Renal pelvis (tissue), 1 donor: ENCODE measurements at regions not wholly inside any gene's neighbourhood (a gene's known extent, or its start where the extent isn't known, plus 50 kb on each side); places are given as distances from the start of the nearest gene placed in this dataset.
"Not testable (repeated sequence)": the region's sequence is repeated elsewhere in the genome, so short reads cannot be mapped to it uniquely, and the experiment has no call there.

Experiments used
- DNase-seq: peaks from one replicate; pipeline ENCODE4 v3.0.0-alpha.2; 2013

DNA sequence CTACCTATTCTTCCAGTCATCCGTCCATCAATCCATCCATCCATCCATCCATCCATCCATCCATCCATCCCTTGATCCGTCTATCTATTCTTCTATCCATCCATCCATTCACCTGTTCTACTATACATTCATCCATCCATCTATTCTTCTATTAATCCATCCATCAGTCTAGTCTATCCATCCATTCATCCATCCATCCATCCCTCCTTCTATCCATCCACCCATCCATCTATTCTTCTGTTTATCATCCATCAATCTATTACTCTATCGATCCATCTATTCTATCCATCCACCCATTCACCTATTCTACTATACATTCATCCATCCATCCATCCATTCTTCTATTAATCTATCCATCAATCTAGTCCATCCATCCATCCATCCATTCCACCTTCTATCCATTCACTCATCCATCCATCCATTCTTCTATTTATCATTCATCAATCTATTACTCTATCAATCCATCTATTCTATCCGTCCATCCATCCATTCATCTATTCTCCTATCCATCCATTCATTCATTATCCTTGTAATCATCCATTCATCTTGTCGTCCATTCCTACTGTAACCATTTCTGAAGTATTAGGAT, 110.4 kb upstream of the ZNF516 start:
- no peak for DNase-seq

DNA sequence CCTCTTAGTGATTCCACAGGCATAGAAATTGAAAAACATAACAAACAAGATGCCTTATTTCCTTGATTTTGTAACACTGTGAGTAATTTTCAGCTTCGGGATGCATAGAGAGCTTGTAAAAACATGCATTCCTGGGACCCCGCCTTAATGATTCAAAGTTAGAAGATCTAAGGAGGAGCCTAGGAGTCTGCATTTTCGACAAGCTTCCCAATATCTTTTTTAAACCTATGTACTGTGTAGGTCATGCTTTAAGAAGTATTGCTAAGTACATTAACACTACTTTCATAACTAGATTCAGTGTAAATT, 109.8 kb upstream of the ZNF516 start:
- no peak for DNase-seq

DNA sequence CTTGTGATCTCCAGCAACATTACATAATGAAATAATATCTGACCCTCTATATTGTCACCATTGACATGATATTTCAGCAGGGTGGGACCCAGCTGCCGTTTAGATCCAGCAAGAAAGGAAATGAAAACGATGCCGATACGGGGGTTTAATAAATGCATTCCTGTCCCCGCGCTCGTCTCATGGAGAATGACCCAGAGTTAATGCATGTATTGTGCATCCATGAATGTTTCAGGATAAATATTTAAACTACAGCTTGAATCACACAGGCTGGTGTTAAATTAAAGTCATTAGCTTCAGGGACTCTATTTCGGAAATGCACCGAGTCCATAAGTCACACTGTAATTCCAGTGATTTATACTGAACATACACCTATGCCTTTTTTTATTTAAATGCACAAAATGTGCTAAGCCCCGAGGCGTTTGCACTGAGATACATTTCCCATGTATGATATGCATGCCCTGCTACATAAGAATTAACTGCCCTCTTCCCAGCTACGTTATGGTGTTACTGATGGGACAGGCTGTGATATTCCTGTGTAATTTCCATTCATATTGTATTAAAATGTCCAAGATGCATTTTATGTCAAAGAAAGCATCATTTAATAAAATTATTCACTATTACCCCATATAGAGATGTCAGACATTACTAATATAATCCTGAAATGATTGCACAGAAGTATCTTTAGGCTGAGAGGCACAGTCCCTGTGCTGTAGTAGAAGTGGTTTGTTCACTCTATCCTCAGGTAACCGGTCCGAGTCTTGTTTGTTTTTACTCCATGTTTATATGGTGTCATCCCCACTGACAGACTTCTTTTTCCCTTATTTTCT, 109.3 kb upstream of the ZNF516 start:
- no peak for DNase-seq

DNA sequence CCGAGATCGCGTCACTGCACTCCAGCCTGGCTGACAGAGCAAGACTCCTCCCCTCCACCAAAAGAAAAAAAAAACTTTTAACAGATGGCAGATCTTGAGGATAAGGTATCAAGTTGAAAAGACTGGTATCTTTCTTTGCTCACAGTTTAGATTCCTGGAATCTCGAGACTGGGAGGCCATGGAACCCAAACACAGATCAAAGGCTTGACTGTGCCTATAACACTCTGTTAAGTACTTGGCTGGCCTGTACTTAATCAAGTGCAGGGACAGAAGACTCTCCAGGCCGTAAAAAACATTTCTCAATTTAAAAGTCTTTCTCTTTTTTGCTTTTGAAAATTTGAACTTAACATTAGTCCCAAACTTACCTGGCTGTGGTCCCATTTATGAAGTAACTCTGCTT, 107.1 kb upstream of the ZNF516 start:
- DNase-seq, result no peak

DNA sequence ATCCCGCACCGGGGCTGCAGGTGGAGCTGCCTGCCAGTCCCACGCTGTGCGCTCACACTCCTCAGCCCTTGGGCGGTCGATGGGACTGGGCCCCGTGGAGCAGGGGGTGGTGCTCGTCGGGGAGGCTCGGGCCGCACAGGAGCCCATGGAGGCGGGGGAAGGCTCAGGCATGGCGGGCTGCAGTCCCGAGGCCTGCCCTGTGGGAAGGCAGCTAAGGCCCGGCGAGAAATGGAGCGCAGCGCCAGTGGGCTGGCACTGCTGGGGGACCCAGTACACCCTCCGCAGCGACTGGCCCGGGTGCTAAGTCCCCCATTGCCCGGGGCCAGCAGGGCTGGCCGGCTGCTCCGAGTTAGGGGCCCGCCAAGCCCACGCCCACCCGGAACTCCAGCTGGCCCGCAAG, 105.0 kb upstream of the ZNF516 start:
- DNase-seq, result not testable (repeated sequence)

DNA sequence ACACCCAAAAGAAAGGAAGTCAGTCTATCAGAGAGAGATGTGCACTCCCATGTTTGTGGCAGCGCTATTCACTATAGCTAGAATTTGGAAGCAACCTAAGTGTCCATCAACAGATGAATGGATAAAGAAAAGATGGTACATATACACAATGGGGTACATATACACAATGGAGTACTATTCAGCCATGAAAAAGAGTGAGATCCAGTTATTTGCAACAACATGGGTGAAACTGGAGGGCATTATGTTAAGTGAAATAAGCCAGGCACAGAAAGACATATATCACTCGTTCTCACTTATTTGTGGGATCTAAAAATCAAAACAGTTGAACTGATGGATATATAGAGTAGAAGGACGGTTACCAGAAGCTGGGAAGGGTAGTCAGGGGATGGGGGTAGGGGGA, 99.9 kb upstream of the ZNF516 start:
- no peak for DNase-seq

DNA sequence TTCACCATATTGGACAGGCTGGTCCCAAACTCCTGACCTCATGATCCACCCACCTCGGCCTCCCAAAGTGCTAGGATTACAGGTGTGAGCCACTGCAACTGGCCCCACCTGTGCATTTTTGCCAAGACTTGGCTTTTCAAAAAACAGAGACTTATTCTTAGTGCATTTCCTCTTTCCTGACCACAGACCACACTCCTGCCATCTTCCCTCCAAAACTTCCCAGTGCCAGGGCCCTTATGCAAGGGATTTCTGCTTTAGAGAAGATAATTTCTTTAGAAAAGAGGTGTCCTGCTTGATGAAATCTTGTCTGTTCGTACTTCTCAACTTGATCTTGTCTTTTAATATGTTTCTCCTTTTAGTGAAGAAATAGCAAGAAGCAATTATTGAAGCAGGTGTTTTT, 98.8 kb upstream of the ZNF516 start:
- no peak for DNase-seq

DNA sequence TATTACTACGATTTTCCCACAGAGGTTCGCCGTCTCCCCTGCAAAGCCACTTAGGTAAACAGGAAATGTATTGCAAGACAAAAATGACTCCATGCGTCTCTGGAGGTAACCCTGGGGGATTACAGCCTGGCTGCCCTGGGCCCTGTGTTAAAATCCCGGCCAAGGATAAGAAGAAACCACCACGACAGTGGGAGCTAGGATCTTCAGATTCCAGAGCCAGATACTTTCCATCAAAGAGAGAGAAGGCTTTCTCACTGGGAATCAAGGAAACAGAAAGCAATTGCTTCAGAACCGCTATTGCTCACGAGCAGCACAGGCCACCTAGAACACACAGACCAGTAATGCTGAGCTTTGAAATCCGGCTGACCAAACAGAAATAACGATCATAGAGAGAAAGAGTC, 97.9 kb upstream of the ZNF516 start:
- DNase-seq, result no peak

DNA sequence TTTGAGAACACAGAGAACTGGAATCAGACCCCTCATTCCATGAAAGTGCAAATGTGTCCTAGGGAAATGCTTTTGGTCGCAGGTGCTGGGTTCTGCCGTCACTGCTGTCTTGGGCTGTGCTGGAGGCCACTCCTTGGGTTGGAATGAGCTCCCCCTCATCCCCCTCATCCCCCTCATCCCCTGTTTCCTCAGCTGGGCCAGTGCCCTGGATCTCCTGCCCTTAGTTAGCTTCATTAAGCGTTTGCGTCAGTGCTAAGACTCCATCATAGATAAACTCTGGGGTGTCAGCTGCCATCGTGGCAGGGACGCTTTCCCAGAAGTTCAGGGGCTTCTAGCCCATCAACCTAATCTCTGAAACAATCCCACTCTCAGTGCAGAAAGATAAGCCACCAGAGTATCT, 97.1 kb upstream of the ZNF516 start:
- no peak for DNase-seq

DNA sequence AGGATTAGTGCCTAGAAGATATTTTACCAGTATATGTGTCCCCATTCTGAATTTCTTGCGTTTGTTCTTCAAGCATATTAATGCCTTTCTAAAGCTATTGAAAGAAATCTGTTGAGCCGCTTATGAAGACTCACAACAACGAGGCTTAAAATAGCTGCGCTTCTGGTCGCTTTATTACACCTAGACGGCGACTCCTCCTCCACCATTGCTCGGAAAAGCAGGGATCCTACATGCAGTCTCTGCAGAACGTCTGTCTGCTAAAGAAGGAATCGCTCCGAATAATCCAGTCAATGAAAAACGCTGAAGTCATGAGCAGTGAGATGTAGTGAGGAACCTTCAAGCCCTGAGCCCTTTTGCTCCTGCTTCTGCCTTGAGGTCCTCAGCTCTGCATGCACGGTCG, 94.8 kb upstream of the ZNF516 start:
- no peak for DNase-seq

DNA sequence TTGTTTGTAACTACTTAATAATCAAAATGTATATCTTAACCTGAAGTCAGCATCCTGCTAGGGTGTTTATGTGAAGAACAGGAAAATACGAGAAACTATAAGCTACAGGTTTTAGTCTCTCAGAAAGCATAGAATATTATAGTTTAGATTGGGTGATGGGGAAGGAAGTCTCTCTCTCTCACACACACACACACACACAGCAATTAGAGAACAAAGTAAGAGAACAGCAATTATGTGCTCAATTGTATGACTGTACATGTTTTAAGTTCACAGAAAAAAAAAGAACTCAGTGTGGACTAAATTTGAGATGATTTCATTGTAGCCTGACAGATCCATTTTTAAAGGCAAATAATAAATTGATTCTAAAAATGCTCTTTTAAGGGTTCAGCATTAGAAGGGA, 94.3 kb upstream of the ZNF516 start:
- no peak for DNase-seq

DNA sequence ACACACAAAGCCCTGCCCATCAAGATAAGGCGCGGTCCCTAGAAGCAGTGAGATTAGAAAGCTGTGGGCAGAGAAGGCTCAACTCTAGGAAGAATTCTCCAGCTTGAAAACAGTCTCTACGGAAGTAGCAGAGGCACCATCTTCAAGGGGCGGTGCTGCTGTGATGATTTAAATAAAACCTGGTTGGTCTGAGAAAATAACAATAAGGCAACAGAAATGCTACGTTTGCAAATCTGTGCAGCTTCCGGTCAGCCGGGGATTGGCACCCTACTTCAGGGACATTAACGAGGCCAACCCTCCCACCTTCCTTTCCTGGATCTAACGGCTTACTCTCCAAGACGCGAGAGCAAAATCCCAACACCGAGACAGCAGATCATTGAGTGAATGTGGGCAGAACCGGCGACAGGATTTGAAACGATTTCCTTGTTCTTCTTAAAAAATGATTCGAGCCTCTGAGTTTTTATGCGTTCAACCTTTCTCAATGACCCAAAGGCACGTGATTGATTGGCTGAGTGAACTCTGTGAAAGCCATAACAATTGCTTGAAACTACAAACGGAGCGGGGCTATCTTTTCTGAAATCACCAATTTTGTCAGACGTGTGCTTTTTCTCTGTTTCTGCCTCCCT, 93.7 kb upstream of the ZNF516 start:
- DNase-seq, result no peak

DNA sequence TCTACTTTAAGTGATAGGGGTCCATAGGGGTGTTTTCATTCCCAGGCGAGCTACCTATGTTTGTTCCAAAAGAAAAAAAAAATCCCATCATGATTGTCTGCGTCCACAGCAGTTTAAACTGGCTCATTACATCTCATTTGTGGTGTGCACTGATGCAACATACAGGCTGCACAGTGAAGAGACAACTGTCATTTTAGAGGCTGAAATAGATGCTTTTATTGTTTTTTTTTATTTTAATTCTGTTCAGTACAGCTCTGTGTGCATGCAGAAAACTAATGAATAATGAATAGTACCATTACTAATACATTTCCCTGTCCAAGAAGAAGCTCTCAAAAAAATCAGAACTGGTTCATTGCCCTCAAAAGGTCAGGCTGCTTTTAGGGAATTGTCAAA, 92.8 kb upstream of the ZNF516 start:
- no peak for DNase-seq

DNA sequence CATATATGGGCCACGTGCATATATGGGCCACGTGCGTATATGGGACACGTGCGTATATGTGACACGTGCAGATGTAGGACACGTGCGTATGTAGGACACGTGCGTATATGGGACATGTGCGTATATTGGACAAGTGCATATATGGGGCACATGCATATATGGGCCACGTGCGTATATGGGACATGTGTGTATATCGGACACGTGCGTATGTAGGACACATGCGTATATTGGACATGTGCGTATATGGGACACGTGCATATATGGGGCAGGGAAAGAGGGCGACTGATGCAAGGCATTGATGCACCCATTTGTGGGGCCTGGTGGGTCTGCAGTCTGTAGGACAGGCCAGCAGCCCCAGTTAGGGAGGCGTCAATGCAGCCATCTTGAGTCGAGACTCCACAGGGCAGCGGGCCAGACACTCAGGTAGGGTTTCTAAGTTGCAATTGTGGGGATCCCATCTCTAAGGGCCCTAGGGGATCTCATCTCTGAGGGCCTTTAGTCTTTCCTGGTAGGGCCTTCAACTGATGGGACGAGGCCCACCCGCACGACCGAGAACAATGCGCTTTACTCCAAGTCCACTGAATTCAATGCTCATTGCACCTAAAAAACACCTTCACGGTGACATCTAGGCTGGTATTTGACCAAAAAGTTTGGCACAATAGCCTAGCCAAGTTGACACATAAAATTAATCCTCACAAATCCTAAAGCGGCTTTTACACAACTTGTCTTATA, 92.3 kb upstream of the ZNF516 start:
- no peak for DNase-seq

DNA sequence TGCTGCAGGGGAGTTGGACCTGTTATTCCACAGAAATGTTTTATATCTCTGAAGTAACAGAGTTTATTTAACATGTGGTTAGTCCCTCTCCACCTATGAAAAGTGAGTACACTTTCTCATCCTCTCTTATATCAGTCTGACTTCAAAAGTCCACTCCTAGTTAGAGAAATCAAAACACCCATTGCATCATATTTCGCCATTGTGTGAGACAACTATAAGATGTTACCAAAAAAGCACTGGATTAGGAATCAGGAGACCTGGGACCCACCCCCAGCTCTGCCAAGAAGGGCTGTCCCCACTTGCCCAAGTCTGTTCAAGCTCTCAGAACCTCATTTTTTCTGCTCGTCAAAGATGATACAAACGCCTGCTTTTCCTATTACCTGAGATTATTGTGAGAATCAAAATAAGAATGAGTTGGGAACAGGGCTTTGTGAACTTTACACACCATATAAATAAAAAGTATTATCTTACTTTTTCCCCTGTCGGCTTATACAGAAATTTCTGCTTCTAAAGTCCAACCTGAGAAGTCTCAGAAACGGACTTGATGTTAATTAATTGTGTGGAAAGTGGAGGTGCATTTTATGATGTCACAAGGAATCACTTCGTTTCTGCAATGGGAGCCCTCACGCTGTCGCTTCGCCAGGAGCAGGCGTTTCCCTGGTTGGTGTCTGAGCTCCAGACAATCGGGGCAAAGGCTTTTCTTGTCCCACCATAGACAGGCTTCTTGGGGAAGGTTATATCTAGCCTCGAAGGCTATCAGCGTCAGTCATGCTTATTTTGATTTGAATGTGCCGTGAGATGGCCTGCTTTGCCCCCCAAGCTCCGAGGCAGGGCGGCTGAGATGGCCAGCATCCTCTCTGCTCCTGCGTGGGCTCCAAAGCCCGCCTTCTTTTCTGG, 89.6 kb upstream of the ZNF516 start:
- DNase-seq, result no peak

DNA sequence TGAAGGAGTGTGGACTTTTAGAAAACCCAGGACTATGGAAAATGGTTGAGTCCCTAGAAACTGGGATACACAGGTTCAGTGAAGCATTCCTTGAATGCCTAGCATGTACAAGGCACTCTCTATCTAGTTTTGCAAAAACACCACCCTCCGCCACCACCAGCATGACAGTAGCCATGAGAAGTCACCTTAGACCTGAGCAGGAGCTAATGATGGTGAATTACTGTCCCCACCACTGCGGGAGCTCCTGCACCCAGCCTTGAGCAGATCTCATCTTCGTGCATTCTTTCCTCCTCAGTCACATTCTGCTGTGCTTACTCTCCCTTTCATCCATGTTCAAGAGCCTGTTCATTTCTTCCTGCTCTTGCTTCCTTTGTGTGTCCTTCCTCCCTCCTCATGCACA, 86.2 kb upstream of the ZNF516 start:
- no peak for DNase-seq

DNA sequence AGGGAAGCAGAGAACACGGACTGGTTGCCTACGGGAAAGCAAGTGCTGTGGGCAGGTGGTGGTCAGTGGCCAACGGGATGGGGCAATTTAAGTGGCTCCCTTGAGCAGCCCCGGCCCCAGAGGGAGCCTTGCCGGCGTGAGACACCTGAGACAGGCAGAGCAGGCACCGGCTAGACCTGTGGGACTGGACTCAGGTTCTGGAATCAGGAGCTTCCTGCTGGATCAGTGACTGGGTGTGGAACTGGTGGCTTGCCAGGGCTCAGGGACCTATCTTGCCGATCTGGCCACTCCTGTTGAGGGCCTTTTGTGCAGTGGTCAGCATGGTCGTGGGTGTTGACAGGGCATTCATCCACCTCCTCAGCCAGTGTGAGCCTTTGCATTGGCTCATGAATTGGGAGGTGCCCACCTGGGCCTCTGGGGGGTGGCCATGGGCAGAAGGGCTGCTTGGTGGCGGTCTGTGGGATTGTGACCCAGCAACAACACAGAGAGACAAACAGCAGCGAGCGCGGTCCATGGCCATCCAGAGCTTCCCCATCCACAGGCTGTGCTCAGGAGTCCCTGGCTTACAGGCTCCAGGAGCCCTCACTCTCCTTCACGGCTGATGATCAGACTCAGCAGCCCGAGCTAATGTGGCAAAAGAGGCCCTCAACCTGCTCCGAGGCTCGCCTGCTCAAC, 85.4 kb upstream of the ZNF516 start:
- no peak for DNase-seq

DNA sequence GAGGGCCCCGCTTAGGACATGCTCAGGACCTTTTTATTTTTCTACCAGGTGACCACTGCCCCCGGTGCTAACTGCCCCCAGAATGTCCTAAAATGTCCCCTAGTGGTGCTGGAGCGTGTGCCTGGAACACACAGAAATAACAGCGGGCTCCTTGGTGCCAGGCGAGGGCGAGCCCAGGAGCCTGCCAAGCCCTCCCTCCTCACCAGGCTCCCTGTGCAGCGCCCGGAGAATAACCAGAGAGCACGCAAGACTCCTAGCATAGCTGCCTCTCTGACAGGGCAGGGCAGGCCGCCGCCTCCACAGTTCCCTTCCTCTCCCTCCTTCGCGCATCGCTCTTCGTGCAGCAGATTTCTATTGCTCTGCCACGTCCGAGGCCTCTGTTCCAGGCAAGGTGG, 84.3 kb upstream of the ZNF516 start:
- DNase-seq, result no peak

DNA sequence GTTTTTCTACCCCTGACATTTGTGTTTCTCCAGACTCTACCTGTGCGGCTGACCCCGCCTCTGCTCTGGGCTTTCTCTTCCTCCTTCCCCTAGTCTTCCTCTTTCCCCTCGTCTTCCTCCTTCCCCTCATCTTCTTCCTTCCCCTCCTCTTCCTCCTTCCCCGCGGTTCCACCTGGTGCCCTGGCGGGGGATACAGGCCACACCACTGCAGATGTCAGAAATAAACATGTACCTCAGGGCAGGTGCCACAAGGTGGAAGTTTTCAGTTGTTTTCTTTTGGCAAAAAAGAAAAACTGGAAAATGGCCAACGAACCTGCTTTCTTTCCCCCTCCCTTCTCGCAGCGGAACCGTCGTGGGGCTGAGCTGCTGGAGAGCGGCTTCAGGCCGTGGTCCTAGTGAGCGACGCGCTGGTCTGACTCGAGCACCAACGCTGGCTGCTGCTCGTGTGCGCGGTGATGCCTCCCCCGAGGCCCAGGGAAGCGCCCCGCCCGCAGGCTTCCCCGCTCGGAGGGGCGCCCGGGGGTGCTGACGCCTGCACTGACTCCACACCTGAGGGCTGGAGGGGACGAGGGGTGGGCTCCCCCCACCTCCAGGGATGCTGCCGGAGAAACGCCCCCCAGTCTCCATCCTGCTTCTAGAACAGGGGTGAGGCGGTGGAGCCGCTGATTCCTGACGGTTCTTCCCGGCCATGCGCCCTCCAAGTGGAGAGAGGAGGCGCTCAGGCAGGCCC, 83.7 kb upstream of the ZNF516 start:
- DNase-seq, result no peak

DNA sequence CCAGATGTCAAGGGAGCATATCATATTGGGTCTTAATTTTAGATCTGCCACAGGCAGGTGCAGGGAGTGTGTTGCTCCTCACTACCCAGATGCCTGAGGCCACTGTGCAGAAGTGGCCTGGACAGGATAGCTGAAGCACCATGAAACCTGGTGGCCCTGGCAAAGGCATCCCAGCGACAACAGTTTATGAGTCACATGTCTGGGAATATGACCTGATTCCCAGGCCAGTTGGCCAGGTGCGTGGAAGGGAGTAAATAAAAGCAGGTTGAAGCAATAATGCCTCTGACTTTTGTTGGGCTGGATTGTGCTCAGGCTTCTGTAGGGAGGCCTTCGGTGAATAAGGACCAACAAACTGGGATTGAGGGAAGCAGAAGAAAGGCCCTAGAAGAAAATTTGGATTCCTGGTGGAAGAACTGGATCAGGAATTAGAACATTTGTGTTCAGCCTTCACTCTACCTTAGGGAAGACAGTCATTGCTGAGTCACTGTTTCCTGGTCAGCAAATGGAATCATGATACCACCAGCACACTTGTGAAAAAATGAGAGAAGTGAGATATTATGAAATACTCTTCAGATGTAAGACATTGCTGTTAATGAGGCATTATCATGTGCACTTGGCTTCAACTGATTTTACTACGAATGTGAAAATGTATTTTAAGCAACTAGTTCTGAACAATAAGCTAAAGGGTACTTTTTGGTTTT, 78.4 kb upstream of the ZNF516 start:
- DNase-seq, result no peak
